ENCODE measurements at regions not wholly inside any gene's neighbourhood (a gene's known extent, or its start where the extent isn't known, plus 50 kb on each side); places are given as distances from the start of the nearest gene placed in this dataset.

DNA sequence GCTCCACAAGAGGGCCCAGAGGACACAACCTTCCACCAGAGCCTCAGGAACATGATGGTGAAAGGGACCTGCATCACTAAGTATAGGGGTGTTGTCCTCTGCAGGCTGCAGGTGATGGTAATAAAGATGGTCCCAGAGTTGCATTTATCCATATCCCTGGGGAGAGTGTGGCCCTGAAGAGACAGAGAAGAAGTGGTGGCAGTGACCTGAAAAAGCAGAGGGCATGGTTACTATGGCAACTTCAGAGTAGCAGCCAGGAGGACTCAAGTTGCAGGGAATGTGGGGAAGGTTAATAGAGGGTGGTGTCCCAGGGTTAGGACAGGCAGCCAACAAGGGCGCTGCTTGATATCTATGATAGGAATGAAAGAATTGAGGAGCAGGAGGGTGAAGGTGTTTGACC, 57.1 kb downstream of the HLA-A start:
- no peak for DNase-seq

DNA sequence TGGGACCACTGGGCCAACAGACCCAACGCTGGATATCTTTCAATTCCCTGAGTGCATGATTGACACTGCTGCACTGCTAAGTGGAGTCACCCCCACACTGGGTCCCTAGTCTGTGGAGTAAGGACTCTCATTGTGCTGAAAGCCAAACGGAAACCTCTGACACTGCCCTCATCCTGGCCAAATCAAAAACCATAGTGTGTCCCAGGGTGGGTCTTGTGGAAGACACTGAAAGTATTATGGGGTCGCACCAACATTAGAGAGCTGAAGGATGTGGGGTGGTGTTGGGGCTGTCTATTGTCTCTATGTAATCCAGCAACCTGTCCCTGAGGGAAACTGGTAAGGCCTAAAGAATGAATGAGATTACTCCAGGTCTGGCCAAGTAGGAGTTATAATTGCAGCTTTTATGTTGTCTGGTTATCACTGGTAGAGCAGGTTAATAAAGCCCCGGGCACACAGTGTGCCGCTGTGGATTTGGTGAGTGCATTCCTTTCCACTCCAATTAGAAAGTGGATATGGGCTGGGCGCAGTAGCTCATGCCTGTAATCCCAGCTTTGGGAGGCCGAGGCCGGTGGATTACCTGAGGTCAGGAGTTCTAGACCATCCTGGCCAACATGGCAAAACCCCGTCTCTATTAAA, 57.9 kb downstream of the HLA-A start:
- DNase-seq = no peak

DNA sequence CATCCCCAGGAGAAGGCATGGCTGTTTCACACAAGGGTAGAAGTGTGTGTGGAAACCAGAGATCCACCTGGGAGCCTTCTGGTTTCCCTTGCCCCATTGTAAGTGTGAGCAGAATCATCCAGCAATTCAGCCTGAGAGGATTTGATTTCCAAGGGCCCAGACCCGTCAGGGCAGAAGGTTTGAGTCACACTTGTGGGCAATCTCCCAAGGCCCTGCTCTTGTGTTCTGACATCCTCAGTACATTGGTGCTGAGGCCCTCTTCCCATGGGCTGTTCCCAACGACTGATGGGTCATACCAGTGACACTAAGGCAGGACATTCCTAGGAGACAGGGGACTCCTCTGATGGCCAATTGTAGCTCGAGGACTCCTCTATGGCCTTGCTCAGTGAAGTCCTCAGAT, 58.2 kb upstream of the POLR1H start:
- no peak for DNase-seq

DNA sequence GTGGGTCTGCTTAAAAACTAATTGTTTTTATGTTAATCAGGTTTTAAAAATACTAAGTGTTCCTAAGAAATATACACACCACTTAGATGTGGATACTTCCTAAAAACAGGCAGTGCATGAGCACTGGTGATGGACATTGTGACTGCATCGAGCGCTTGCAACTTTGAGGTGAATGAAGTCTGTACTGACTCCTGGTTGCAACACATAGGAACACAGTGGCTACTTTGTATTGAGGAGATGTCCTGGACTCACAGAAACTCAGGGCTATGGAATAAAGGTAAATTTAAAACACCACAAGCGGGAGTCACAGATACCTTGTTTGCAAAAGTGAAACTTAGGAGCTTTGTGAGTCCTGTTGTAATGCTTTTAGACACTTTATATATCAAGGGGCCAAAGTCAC, 55.6 kb upstream of the POLR1H start:
- no peak for DNase-seq

DNA sequence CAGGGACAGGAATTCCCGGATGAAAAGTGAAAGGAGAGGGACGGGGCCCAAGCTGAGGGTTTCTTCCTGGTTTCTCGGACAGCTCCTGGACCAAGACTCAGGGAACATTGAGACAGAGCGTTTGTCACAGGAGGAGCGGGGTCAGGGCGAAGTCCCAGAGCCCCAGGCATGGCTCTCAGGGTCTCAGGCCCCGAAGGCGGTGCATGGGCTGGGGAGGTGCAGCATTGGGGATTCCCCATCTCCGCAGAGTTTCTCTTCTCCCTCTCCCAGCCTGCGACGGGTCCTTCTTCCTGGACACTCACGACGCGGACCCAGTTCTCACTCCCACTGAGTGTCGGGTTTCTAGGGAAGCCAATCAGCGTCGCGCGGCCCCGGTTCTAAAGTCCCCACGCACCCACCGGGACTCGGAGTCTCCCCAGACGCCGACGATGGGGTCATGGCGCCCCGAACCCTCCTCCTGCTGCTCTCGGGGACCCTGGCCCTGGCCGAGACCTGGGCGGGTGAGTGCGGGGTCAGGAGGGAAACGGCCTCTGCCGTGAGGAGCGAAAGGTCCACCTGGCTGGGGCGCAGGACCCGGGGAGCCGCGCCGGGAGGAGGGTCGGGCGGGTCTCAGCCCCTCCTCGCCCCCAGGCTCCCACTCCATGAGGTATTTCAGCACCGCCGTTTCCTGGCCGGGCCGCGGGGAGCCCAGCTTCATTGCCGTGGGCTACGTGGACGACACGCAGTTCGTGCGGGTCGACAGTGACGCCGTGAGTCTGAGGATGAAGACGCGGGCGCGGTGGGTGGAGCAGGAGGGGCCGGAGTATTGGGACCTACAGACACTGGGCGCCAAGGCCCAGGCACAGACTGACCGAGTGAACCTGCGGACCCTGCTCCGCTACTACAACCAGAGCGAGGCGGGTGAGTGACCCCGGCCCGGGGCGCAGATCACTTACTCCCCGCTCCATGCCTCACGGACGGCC, 54.6 kb upstream of the POLR1H start:
- no peak for DNase-seq

DNA sequence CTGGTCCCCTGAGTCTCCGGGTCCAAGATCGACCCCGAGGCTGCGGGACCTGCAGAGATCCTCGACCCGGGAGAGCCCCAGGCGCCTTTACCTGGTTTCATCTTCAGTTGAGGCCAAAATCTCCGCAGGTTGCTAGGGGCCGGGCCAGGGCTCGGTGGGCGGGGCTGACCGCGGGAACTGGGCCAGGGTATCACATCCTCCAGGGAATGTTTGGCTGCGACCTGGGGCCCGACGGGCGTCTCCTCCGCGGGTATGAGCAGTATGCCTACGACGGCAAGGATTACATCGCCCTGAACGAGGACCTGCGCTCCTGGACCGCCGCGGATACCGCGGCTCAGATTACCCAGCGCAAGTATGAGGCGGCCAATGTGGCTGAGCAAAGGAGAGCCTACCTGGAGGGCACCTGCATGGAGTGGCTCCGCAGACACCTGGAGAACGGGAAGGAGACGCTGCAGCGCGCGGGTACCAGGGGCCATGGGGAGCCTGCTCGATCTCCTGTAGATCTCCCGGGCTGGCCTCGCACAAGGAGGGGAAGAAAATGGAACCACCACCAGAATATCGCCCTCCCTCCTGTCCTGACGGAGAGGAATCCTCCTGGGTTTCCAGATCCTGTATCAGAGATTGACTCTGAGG, 53.8 kb upstream of the POLR1H start:
- peak; percentile 3 for DNase-seq

DNA sequence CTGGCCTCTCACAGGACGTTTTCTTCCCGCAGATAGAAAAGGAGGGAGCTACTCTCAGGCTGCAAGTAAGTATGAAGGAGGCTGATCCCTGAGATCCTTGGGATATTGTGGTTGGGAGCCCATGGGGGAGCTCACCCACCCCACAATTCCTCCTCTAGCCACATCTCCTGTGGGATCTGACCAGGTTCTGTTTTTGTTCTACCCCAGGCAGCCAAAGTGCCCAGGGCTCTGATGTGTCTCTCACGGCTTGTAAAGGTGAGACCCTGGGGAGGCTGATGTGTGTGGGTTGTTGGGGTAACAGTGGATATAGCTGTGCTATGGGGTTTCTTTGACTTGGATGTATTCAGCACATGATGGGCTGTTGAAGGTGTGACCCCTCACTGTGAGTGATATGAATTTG, 52.0 kb upstream of the POLR1H start:
- no peak for DNase-seq

Data from NCI-H2107 (cell line).